ENCODE measurements at regions not wholly inside any gene's neighbourhood (a gene's known extent, or its start where the extent isn't known, plus 50 kb on each side); places are given as distances from the start of the nearest gene placed in this dataset.

- no peak for TF ChIP-seq EZH2 (IDR thresholded peaks at IDR 0.05; ENCODE audit: insufficient read depth, poor library complexity, severe bottlenecking)
- no peak for TF ChIP-seq EZH2phosphoT487 (IDR thresholded peaks at IDR 0.05; ENCODE audit: insufficient read depth, low read depth)
Observed at GRCh38 chr9:105993116-105993854, 298.9 kb downstream of the TMEM38B start.
